H9 (cell line): ENCODE measurements at regions not wholly inside any gene's neighbourhood (a gene's known extent, or its start where the extent isn't known, plus 50 kb on each side); places are given as distances from the start of the nearest gene placed in this dataset.

ENCODE experiments used
- DNase-seq: peaks from one replicate; pipeline ENCODE4 v3.0.0-alpha.2; 2017
- H2AFZ ChIP-seq: one replicate; pipeline ENCODE4 v1.6.1; 2013; ENCODE audit warnings: mild to moderate bottlenecking, low read length, control low read depth, moderate library complexity
- H2AK5ac ChIP-seq: 2 replicates; pipeline ENCODE4 v1.6.1; 2013; ENCODE audit warnings: low read length, control low read depth, mixed read lengths; ENCODE audit not compliant: insufficient read length
- H2BK120ac ChIP-seq: one replicate; pipeline ENCODE4 v1.6.1; 2013; ENCODE audit warnings: low read depth, mild to moderate bottlenecking, low read length, control low read depth, inconsistent platforms; ENCODE audit not compliant: poor library complexity, severe bottlenecking
- H2BK12ac ChIP-seq: 2 replicates; pipeline ENCODE4 v1.6.1; 2013; ENCODE audit warnings: low read length, control low read depth, mixed read lengths, low read depth; ENCODE audit not compliant: insufficient read length
- H2BK15ac ChIP-seq: 2 replicates; pipeline ENCODE4 v1.6.1; 2013; ENCODE audit warnings: low read depth, low read length, control low read depth
- H2BK20ac ChIP-seq: one replicate; pipeline ENCODE4 v1.6.1; 2013; ENCODE audit warnings: low read depth, mild to moderate bottlenecking, low read length, control low read depth, inconsistent platforms; ENCODE audit not compliant: poor library complexity, severe bottlenecking
- H2BK5ac ChIP-seq: 2 replicates; pipeline ENCODE4 v1.6.1; 2013; ENCODE audit warnings: low read length, control low read depth, mixed read lengths; ENCODE audit not compliant: insufficient read length
- H3K14ac ChIP-seq: 2 replicates; pipeline ENCODE4 v1.6.1; 2013; ENCODE audit warnings: low read length, control low read depth; ENCODE audit not compliant: insufficient read depth
- H3K18ac ChIP-seq: 2 replicates; pipeline ENCODE4 v1.6.1; 2013; ENCODE audit warnings: low read depth, mild to moderate bottlenecking, mixed read lengths, low read length, control low read depth; ENCODE audit not compliant: insufficient read length
- H3K23ac ChIP-seq: 2 replicates; pipeline ENCODE4 v1.6.1; 2013; ENCODE audit warnings: low read length, control low read depth, mixed read lengths, low read depth; ENCODE audit not compliant: insufficient read length
- H3K23me2 ChIP-seq: 2 replicates; pipeline ENCODE4 v1.6.1; 2013; ENCODE audit warnings: low read depth, mild to moderate bottlenecking, mixed read lengths, low read length, control low read depth; ENCODE audit not compliant: insufficient read length, poor library complexity, severe bottlenecking
- H3K27ac ChIP-seq: 2 replicates; pipeline ENCODE4 v1.5.1; 2013; ENCODE audit warnings: low read length, control low read depth, mixed read lengths, low read depth; ENCODE audit not compliant: insufficient read length
- H3K27me3 ChIP-seq: 2 replicates; pipeline ENCODE4 v1.6.1; 2013; ENCODE audit warnings: low read length, control low read depth, inconsistent platforms; ENCODE audit not compliant: insufficient read depth
- H3K4ac ChIP-seq: 2 replicates; pipeline ENCODE4 v1.6.1; 2013; ENCODE audit warnings: low read depth, mild to moderate bottlenecking, control low read depth, inconsistent platforms, low read length, moderate library complexity
- H3K4me1 ChIP-seq: 2 replicates; pipeline ENCODE4 v1.6.1; 2013; ENCODE audit warnings: low read length, control low read depth, inconsistent platforms; ENCODE audit not compliant: insufficient read depth
- H3K4me2 ChIP-seq: 2 replicates; pipeline ENCODE4 v1.6.1; 2013; ENCODE audit warnings: low read length, control low read depth, mixed read lengths; ENCODE audit not compliant: insufficient read length, insufficient read depth
- H3K56ac ChIP-seq: 2 replicates; pipeline ENCODE4 v1.6.1; 2013; ENCODE audit warnings: low read depth, mild to moderate bottlenecking, mixed read lengths, low read length, control low read depth; ENCODE audit not compliant: insufficient read length
- H3K79me1 ChIP-seq: 2 replicates; pipeline ENCODE4 v1.6.1; 2013; ENCODE audit warnings: low read depth, mild to moderate bottlenecking, moderate library complexity, low read length, control low read depth, inconsistent platforms; ENCODE audit not compliant: insufficient read depth, poor library complexity, severe bottlenecking
- H3K79me2 ChIP-seq: 2 replicates; pipeline ENCODE4 v1.6.1; 2013; ENCODE audit warnings: low read length, control low read depth, inconsistent platforms; ENCODE audit not compliant: insufficient read depth
- H3K9ac ChIP-seq: 2 replicates; pipeline ENCODE4 v1.6.1; 2013; ENCODE audit warnings: low read length, control low read depth, mixed read lengths; ENCODE audit not compliant: insufficient read length; ENCODE audit errors: extremely low read depth
- H3K9me3 ChIP-seq: one replicate; pipeline ENCODE4 v1.6.1; 2013; ENCODE audit warnings: low read depth, low read length, inconsistent platforms; ENCODE audit not compliant: control insufficient read depth
- H3T11ph ChIP-seq: one replicate; pipeline ENCODE4 v1.6.1; 2013; ENCODE audit warnings: mild to moderate bottlenecking, low read length, control low read depth, inconsistent platforms
- H4K20me1 ChIP-seq: one replicate; pipeline ENCODE4 v1.6.1; 2013; ENCODE audit not compliant: control insufficient read depth, insufficient read length, insufficient read depth
- H4K5ac ChIP-seq: 2 replicates; pipeline ENCODE4 v1.6.1; 2013; ENCODE audit warnings: low read depth, mild to moderate bottlenecking, mixed read lengths, low read length, control low read depth; ENCODE audit not compliant: insufficient read length
- H4K8ac ChIP-seq: replicated peaks from 2 replicates; pipeline ENCODE4 v1.6.1; 2013; ENCODE audit warnings: low read length, control low read depth, mixed read lengths, low read depth; ENCODE audit not compliant: insufficient read length
- H4K91ac ChIP-seq: 2 replicates; pipeline ENCODE4 v1.6.1; 2013; ENCODE audit warnings: low read depth, mild to moderate bottlenecking, moderate library complexity, mixed read lengths, low read length, control low read depth; ENCODE audit not compliant: insufficient read length
- H3K27ac Mint-ChIP-seq, 3 experiments: 2 replicates in 2 of 3; 3 replicates in 1 of 3; pipeline ENCODE4 v1.8.0; 2020 to 2021; ENCODE audit warnings: mixed read lengths in 3 of 3, mild to moderate bottlenecking in 1 of 3, moderate library complexity in 1 of 3
- H3K27me3 Mint-ChIP-seq: 2 replicates; pipeline ENCODE4 v1.8.0; 2021; ENCODE audit warnings: low read depth, mild to moderate bottlenecking, moderate library complexity, mixed read lengths
- H3K36me3 Mint-ChIP-seq, 3 experiments: 2 replicates in 2 of 3; 3 replicates in 1 of 3; pipeline ENCODE4 v1.8.0; 2020 to 2021; ENCODE audit warnings: low read depth in 3 of 3, mixed read lengths in 3 of 3; ENCODE audit not compliant: insufficient read depth in 1 of 3
- H3K4me1 Mint-ChIP-seq, 2 experiments: 2 replicates each; pipeline ENCODE4 v1.8.0; 2020; ENCODE audit warnings: mixed read lengths in 2 of 2
- H3K4me3 Mint-ChIP-seq, 2 experiments: 2 replicates in 1 of 2; 3 replicates in 1 of 2; pipeline ENCODE4 v1.8.0; 2020 to 2021; ENCODE audit warnings: mild to moderate bottlenecking in 2 of 2, mixed read lengths in 2 of 2, moderate library complexity in 1 of 2
- H3K9me3 Mint-ChIP-seq, 2 experiments: 2 replicates in 1 of 2; 3 replicates in 1 of 2; pipeline ENCODE4 v1.8.0; 2020; ENCODE audit warnings: mild to moderate bottlenecking in 2 of 2, mixed read lengths in 2 of 2, moderate library complexity in 1 of 2
- CTCF ChIP-seq: fragments of 200-600 bp; sonication (generic); conservative IDR thresholded peaks from 3 replicates; pipeline ENCODE4 v1.8.0; 2021; ENCODE audit warnings: antibody characterized with exemption, mild to moderate bottlenecking
- WGBS: extraction: QIAGEN DNeasy Blood & Tissue Kit; methylation state at CpG from one replicate; pipeline ENCODE4 v1.1.7; 2013; ENCODE audit warnings: missing lambda C conversion rate, low lambda C conversion rate, mixed read lengths; ENCODE audit not compliant: insufficient read length; ENCODE audit errors: extremely low coverage; 5-methylcytosine and 5-hydroxymethylcytosine counted together

DNA sequence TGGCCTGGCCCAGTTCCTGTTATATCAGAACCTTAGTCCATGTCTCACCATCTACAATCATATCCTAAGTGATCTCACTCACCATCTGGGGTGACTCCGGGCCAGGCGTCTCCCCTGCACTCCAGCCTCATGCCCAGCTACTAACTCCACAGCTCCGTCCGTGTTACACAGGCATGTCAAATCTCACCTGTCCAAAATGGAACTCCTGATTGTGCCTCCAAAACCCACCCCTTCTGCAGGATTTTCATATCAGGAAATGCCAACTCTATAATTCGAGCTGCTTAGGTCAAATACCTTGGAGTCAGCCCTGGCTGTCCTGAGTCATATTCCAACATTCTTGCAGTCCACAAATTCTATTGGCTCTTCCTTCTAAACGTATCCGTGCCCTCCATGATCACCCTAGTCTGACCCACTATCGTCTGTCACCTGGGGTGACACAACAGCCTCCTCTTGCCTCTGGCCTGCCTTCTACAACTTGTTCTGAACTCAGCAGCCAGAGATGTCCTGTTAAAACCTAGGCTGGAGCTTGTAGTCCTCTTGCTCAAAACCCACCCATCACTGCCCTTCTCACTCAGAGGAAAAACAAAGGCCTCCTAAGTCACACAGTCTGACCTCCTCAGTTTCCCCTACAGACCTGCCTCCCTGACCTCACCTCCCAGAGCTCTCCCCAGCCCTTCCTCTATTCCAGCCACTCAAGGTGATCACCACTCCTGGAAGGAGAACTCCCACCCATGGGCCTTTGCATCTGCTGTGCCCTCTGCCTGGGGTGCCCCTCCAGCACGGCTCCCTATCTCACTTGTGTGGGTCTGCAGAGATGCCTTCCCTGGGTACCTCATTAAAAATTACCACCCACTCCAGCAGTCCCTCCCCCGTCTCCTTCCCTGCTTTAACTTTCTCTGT is 85.3 kb upstream of the SIRPA start:
- Histone ChIP-seq H3K18ac (no peak overlapping the region), H2BK15ac (no peak overlapping the region), H2BK120ac (no peak overlapping the region), H3K23ac (no peak overlapping the region), H4K20me1 (no peaks in the 10 kb centered on the region), H3K23me2 (no peaks in the 10 kb centered on the region), H3K27ac (no peak overlapping the region), H3K79me2 (no peaks in the 10 kb centered on the region), H2BK20ac (no peak overlapping the region), H3K14ac (no peak overlapping the region), H3T11ph (no peak overlapping the region), H2BK12ac (no peak overlapping the region), H3K4me1 (peaks cover 11% of the 10 kb centered on the region; the same call in 1 of the 2 replicates), H3K79me1 (no peaks in the 10 kb centered on the region), H2BK5ac (no peak overlapping the region), H3K9ac (no peak overlapping the region), H4K5ac (no peak overlapping the region), H4K91ac (no peak overlapping the region), H2AK5ac (no peak overlapping the region), H3K4me2 (no peak overlapping the region), H4K8ac (no peak overlapping the region), H3K4ac (no peak overlapping the region), H3K56ac (no peak overlapping the region), H3K27me3 (no peaks in the 10 kb centered on the region; the same call in 1 of the 2 replicates), H3K9me3 (no peaks in the 10 kb centered on the region), H2AFZ (no peak overlapping the region)
- H3K27me3 Mint-ChIP-seq = peaks cover 38% of the 10 kb centered on the region
- no peak for DNase-seq
- TF ChIP-seq CTCF = no peak
- H3K4me3 Mint-ChIP-seq = peak overlapping the region in 1 of 2 experiments; percentile 20; a peak in 1 of 5 replicates
- H3K36me3 Mint-ChIP-seq = no peaks in the 10 kb centered on the region
- H3K9me3 Mint-ChIP-seq = no peaks in the 10 kb centered on the region
- no CpG with 5 or more reads among the region's 10 CpGs for WGBS
- H3K4me1 Mint-ChIP-seq = peaks cover 59 to 67% of the 10 kb centered on the region in 2 experiments
- H3K27ac Mint-ChIP-seq = peak overlapping the region in 1 of 3 experiments; percentile 2; a peak in 1 of 7 replicates
